ENCODE measurements at regions not wholly inside any gene's neighbourhood (a gene's known extent, or its start where the extent isn't known, plus 50 kb on each side); places are given as distances from the start of the nearest gene placed in this dataset.

- H2AFZ ChIP-seq (ENCODE audit: low read depth, low read length, severe bottlenecking), result no peak overlapping the region
- no peaks in the 10 kb centered on the region for H3K79me2 ChIP-seq (ENCODE audit: insufficient read depth, low read length)
- TF ChIP-seq EZH2phosphoT487 (conservative IDR thresholded peaks at IDR 0.05; ENCODE audit: low read length) (no peak), CTCF (IDR thresholded peaks at IDR 0.05; ENCODE audit: insufficient read depth, low read length, poor library complexity, severe bottlenecking) (no peak)
- no peak overlapping the region for H3K4me3 ChIP-seq (ENCODE audit: insufficient read depth, low read length, poor library complexity, severe bottlenecking)
- no peak overlapping the region for H3K27ac ChIP-seq (ENCODE audit: low read depth, low read length)
- H3K27me3 ChIP-seq (ENCODE audit: low read length), result no peaks in the 10 kb centered on the region
- H3K4me2 ChIP-seq (ENCODE audit: low read depth, low read length, poor library complexity, severe bottlenecking), result no peak overlapping the region
- H3K36me3 ChIP-seq (ENCODE audit: low read length), result no peaks in the 10 kb centered on the region
- H3K9me3 ChIP-seq (ENCODE audit: insufficient read depth, low read length), result no peaks in the 10 kb centered on the region
- H4K20me1 ChIP-seq (ENCODE audit: low read depth, low read length), result no peaks in the 10 kb centered on the region
- H3F3A ChIP-seq (ENCODE audit: insufficient read depth), result no peaks in the 10 kb centered on the region
- H3K9ac ChIP-seq (ENCODE audit: low read length), result no peak overlapping the region
- no peaks in the 10 kb centered on the region for H3K9me2 ChIP-seq (replicated peaks; ENCODE audit: insufficient read depth, low read length)
Measured at GRCh38 chr6:139703780-139704179, 329.3 kb upstream of the CITED2 start.

- H3K27me3 ChIP-seq (ENCODE audit: low read length), result no peaks in the 10 kb centered on the region
- H3K4me3 ChIP-seq (ENCODE audit: insufficient read depth, low read length, poor library complexity, severe bottlenecking), result no peak overlapping the region
- no peak overlapping the region for H3K9ac ChIP-seq (ENCODE audit: low read length)
- H3K9me2 ChIP-seq (replicated peaks; ENCODE audit: insufficient read depth, low read length), result no peaks in the 10 kb centered on the region
- no peaks in the 10 kb centered on the region for H3K9me3 ChIP-seq (ENCODE audit: insufficient read depth, low read length)
- H3K4me2 ChIP-seq (ENCODE audit: low read depth, low read length, poor library complexity, severe bottlenecking), result no peak overlapping the region
- H3K27ac ChIP-seq (ENCODE audit: low read depth, low read length), result no peak overlapping the region
- H3F3A ChIP-seq (ENCODE audit: insufficient read depth), result no peaks in the 10 kb centered on the region
- TF ChIP-seq CTCF (IDR thresholded peaks at IDR 0.05; ENCODE audit: insufficient read depth, low read length, poor library complexity, severe bottlenecking) (no peak), EZH2phosphoT487 (conservative IDR thresholded peaks at IDR 0.05; ENCODE audit: low read length) (no peak)
- no peaks in the 10 kb centered on the region for H3K36me3 ChIP-seq (ENCODE audit: low read length)
- H4K20me1 ChIP-seq (ENCODE audit: low read depth, low read length), result no peaks in the 10 kb centered on the region
- no peak overlapping the region for H2AFZ ChIP-seq (ENCODE audit: low read depth, low read length, severe bottlenecking)
- H3K79me2 ChIP-seq (ENCODE audit: insufficient read depth, low read length), result no peaks in the 10 kb centered on the region
Measured at GRCh38 chr6:139702706-139703105, 328.3 kb upstream of the CITED2 start.

GRCh38 chr6:139701695-139702094, 327.2 kb upstream of the CITED2 start:
- no peaks in the 10 kb centered on the region for H3F3A ChIP-seq (ENCODE audit: insufficient read depth)
- no peaks in the 10 kb centered on the region for H3K36me3 ChIP-seq (ENCODE audit: low read length)
- TF ChIP-seq EZH2phosphoT487 (conservative IDR thresholded peaks at IDR 0.05; ENCODE audit: low read length) (no peak), CTCF (IDR thresholded peaks at IDR 0.05; ENCODE audit: insufficient read depth, low read length, poor library complexity, severe bottlenecking) (no peak)
- no peak overlapping the region for H2AFZ ChIP-seq (ENCODE audit: low read depth, low read length, severe bottlenecking)
- no peak overlapping the region for H3K4me2 ChIP-seq (ENCODE audit: low read depth, low read length, poor library complexity, severe bottlenecking)
- H3K9me2 ChIP-seq (replicated peaks; ENCODE audit: insufficient read depth, low read length), result no peaks in the 10 kb centered on the region
- H3K9me3 ChIP-seq (ENCODE audit: insufficient read depth, low read length), result no peaks in the 10 kb centered on the region
- no peaks in the 10 kb centered on the region for H4K20me1 ChIP-seq (ENCODE audit: low read depth, low read length)
- no peak overlapping the region for H3K27ac ChIP-seq (ENCODE audit: low read depth, low read length)
- no peaks in the 10 kb centered on the region for H3K27me3 ChIP-seq (ENCODE audit: low read length)
- no peaks in the 10 kb centered on the region for H3K79me2 ChIP-seq (ENCODE audit: insufficient read depth, low read length)
- H3K9ac ChIP-seq (ENCODE audit: low read length), result no peak overlapping the region
- no peak overlapping the region for H3K4me3 ChIP-seq (ENCODE audit: insufficient read depth, low read length, poor library complexity, severe bottlenecking)
